ENCODE measurements at regions not wholly inside any gene's neighbourhood (a gene's known extent, or its start where the extent isn't known, plus 50 kb on each side); places are given as distances from the start of the nearest gene placed in this dataset.

DNA sequence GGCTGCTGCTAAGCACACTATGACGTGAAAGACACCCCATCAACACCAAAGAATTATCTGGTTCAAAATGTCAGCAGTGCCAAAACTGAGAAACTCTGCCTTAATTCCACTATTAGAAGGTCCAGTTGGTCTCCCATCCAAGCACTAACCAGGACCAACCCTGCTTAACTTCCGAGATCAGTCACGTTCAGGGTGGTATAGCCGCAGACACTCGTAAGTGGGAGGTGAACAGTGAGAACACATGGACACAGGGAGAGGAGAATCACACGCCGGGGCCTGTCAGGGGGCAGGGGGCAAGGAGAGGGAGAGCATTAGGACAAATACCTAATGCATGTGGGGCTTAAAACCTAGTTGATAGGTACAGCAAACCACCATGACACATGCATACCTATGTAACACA lies 83.4 kb downstream of the C13orf42 start:
- Mint-ChIP-seq H3K4me1 (ENCODE audit: low read depth) (no peaks in the 10 kb centered on the region), H3K4me3 (no peak overlapping the region), H3K27me3 (peaks cover 8% of the 10 kb centered on the region), H3K27ac (no peak overlapping the region), H3K36me3 (no peaks in the 10 kb centered on the region), H3K9me3 (peaks cover 3% of the 10 kb centered on the region)
- ChIA-PET CTCF (no interaction called here), POLR2A (no interaction called here)
- DNase-seq: no peak
- intact Hi-C loops (cut with micrococcal nuclease): no loop called here

DNA sequence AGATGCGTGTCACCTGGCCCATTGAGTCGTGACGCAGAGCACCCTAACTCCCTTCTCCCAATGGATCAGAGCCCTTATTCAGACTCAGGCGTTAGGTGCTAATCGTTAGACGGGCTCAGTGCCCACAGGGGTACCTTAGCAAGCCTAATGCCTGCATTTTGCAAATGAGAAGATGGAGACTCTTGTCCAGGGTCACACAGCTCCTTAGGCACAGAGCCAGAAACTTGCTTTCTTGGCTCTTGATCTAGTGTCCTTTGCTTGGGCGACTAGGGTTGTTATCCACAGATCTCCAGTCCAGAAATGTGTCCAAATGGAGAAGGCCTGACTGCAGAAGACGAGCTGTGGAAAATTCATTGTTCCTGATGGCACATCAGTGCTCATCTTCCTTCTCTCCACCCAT lies 85.1 kb downstream of the C13orf42 start:
- intact Hi-C loops (cut with micrococcal nuclease): no loop called here
- Mint-ChIP-seq H3K9me3 (peaks cover 3% of the 10 kb centered on the region), H3K27ac (no peak overlapping the region), H3K27me3 (peaks cover 10% of the 10 kb centered on the region), H3K4me1 (ENCODE audit: low read depth) (no peaks in the 10 kb centered on the region), H3K36me3 (no peaks in the 10 kb centered on the region), H3K4me3 (no peak overlapping the region)
- no peak for DNase-seq
- POLR2A ChIA-PET: no interaction called here
- CTCF ChIA-PET: no interaction called here

DNA sequence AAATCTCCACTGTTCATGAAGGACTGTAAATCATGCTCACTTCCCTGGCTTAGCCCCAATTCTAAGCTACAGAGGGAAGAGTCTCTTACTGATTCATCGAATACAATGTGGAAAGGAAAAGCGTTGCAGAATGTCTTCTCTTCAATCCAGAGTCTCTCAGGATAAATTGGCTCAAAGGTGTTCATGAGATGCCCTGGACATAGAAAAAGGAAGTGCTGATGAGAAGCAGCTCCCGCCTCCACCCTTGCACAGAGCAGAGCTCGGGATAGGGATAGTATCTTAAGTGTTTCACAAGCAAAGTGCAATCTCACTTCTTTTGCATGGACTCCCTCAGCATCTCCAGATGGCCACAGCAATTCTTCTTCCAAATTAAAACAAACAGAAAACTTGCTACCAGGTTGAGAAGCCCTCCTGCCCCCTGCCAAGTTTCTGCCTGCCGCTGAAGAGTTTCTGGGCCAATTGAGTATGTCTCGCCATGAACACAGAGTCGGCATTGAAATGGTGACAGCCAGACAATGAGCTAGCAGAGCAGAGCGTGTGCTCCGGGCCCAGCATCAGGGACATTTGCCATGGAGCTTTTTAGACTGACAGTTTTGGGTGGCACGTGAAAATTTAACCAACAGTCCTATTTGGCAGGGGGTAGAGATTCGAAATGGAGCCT lies 85.7 kb downstream of the C13orf42 start:
- CTCF ChIA-PET: no interaction called here
- peaks cover 12% of the 10 kb centered on the region for H3K27me3 Mint-ChIP-seq
- H3K9me3 Mint-ChIP-seq: peaks cover 3% of the 10 kb centered on the region
- no peaks in the 10 kb centered on the region for H3K4me1 Mint-ChIP-seq (ENCODE audit: low read depth)
- H3K27ac Mint-ChIP-seq: no peak overlapping the region
- DNase-seq: no peak
- no peak overlapping the region for H3K4me3 Mint-ChIP-seq
- intact Hi-C loops (cut with micrococcal nuclease): no loop called here
- no peaks in the 10 kb centered on the region for H3K36me3 Mint-ChIP-seq
- POLR2A ChIA-PET: no interaction called here

DNA sequence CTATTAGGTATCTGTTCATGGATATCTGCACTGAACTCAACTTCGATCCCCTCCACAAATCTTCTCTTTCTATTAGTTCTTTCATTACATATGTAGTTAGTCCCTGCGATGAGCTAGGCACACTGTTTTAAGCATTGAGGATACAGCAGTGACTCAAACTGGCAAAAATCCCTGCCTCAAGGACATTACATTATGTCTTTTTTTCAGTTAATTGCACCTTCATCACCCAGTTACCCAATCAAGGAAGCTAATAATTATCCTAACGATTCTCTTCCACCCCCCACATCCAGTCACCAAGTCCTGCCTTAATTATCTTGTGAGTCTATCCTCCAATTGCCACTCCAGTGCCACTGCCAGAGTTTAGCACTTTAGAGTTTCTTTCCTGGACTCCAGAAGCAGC lies 89.3 kb downstream of the C13orf42 start:
- DNase-seq: no peak
- H3K4me1 Mint-ChIP-seq (ENCODE audit: low read depth): no peaks in the 10 kb centered on the region

DNA sequence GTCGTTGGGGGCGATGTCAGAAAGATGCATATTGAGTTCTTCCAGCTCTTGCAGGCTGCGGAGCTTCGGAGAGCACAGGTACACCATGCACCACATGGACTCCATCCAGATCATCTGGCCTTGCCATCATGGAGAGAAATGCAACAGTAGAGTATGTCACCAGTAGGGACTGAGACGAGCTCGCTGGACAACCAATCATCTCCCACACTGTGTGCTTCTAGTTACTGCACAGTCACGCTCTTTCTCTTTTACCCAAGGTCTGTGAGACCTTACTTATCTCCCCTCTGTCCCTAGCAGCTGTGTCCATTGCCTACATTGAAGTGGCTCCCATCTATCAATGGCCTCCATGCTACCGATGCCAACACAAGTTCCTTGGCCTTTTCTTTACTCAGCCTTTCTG lies 90.5 kb downstream of the C13orf42 start:
- Mint-ChIP-seq H3K36me3 (no peaks in the 10 kb centered on the region), H3K27ac (no peak overlapping the region), H3K9me3 (peaks cover 3% of the 10 kb centered on the region), H3K27me3 (peaks cover 8% of the 10 kb centered on the region), H3K4me1 (ENCODE audit: low read depth) (no peaks in the 10 kb centered on the region), H3K4me3 (no peak overlapping the region)
- DNase-seq: no peak
- CTCF ChIA-PET: no interaction called here
- POLR2A ChIA-PET: no interaction called here
- intact Hi-C loops (cut with micrococcal nuclease): no loop called here

More for the DNA sequence above, 89.3 kb downstream of the C13orf42 start:
- no peaks in the 10 kb centered on the region for H3K36me3 Mint-ChIP-seq
- ChIA-PET CTCF (no interaction called here), POLR2A (no interaction called here)
- H3K27me3 Mint-ChIP-seq: peaks cover 9% of the 10 kb centered on the region
- peaks cover 3% of the 10 kb centered on the region for H3K9me3 Mint-ChIP-seq
- no peak overlapping the region for H3K4me3 Mint-ChIP-seq
- intact Hi-C loops (cut with micrococcal nuclease): no loop called here
- H3K27ac Mint-ChIP-seq: no peak overlapping the region

DNA sequence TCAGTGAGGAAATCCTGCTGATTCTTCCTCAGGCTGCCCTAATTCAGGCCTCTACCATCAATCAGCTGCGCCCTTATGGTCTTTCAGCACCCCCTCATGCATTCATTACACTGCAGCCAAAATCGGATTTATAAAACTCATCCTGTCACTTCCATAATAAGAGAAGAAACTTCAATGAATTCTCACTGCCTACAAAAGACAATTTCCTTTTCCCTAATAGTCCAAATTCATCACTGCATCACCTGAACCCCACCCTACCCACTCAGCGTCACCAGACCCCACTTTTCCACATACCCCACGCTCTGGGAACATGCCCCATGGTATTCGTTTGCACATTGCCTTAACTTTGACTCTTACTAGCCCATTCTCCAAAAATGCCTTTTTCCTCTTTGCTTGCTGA lies 92.0 kb downstream of the C13orf42 start:
- H3K4me1 Mint-ChIP-seq (ENCODE audit: low read depth): no peaks in the 10 kb centered on the region
- no peak for DNase-seq
- no peak overlapping the region for H3K4me3 Mint-ChIP-seq
- no peaks in the 10 kb centered on the region for H3K36me3 Mint-ChIP-seq
- intact Hi-C loops (cut with micrococcal nuclease): no loop called here
- CTCF ChIA-PET: no interaction called here
- peaks cover 3% of the 10 kb centered on the region for H3K9me3 Mint-ChIP-seq
- peaks cover 7% of the 10 kb centered on the region for H3K27me3 Mint-ChIP-seq
- POLR2A ChIA-PET: no interaction called here
- no peak overlapping the region for H3K27ac Mint-ChIP-seq

DNA sequence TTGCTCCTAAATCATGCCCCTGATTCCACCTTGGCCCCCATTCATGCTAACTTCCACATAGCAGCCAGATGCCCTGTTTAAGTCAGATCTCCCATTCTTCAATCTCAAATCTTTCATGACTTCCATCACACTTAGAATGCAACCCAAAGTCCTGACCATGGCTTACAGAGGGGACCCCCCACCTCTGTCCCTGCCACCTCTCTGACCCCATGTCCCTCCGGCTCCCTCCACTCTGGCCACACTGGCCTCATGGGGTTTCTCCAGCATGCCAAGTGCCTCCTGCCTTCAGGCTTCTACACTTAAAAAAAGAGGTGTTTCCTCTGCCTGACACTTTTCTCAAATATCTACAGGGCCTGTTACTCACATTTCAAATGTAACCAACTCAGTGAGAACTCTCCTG lies 93.6 kb downstream of the C13orf42 start:
- Mint-ChIP-seq H3K27me3 (peaks cover 7% of the 10 kb centered on the region), H3K27ac (no peak overlapping the region), H3K4me1 (ENCODE audit: low read depth) (no peaks in the 10 kb centered on the region), H3K4me3 (no peak overlapping the region), H3K36me3 (no peaks in the 10 kb centered on the region), H3K9me3 (peaks cover 12% of the 10 kb centered on the region)
- intact Hi-C loops (cut with micrococcal nuclease): no loop called here
- ChIA-PET CTCF (no interaction called here), POLR2A (no interaction called here)
- DNase-seq: no peak

DNA sequence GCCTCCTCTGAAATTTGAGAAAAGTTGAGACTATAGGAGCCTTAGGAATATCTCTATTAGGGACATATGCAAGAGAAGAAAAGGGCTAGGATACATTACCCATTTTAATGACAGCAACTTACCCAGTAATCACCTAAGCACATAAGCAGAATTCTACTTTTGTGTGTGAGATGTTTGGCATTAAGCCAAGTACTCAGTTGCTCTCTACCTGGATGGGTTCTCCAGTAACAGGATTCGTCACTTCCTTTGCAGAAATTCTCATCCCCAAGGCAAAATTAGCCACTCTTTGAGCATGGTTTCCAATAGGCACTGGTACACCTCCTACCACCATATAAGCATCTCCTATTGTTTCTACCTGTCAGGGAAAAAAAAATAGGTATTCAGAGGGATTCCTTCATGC lies 95.1 kb downstream of the C13orf42 start:
- Mint-ChIP-seq H3K4me3 (no peak overlapping the region), H3K36me3 (no peaks in the 10 kb centered on the region), H3K27me3 (peaks cover 5% of the 10 kb centered on the region), H3K27ac (no peak overlapping the region), H3K9me3 (peaks cover 12% of the 10 kb centered on the region), H3K4me1 (ENCODE audit: low read depth) (no peaks in the 10 kb centered on the region)
- intact Hi-C loops (cut with micrococcal nuclease): no loop called here
- no peak for DNase-seq
- POLR2A ChIA-PET: no interaction called here
- CTCF ChIA-PET: no interaction called here

DNA sequence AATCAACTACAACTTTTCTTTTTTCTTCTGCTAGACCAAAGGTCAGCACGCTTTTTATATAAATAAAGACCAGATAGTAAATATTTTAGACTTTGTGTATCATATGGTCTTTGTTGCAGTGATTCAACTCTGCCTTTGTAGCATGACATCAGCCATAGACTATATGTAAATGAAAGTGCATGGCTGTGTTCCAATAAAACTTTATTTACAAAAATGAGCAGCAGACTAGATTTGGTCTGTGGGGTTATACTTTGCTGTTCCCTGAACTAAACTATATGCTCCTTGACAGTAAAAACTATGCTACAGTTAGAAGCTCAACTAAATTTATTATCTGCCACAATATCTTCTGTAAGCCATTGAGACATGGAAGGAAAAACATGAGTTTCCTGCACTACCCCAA lies 100.0 kb downstream of the RNASEH2B start:
- Mint-ChIP-seq H3K4me3 (no peak overlapping the region), H3K27me3 (peaks cover 5% of the 10 kb centered on the region), H3K4me1 (ENCODE audit: low read depth) (no peaks in the 10 kb centered on the region), H3K36me3 (no peaks in the 10 kb centered on the region), H3K9me3 (peaks cover 12% of the 10 kb centered on the region), H3K27ac (no peak overlapping the region)
- ChIA-PET POLR2A (no interaction called here), CTCF (no interaction called here)
- intact Hi-C loops (cut with micrococcal nuclease): no loop called here
- DNase-seq: no peak

DNA sequence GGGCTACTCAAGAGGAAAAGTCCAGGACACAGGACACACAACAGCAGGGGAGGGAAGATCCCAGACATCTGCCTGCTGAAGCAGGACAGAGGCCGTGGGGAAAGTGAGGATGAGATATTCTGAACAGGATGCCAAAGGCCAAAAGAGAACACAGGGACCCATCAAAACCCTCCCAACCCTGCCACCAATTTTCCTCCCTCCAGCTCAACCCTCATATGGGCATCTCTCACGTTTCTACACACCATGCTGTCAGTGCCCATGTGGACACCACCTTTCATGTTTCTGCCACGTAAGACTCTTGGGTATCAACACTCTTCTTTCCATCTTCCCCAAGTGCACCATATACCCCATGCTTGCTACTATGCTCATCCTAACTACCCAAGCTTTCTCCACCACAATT lies 97.6 kb downstream of the RNASEH2B start:
- POLR2A ChIA-PET: no interaction called here
- no peak for DNase-seq
- no peak overlapping the region for H3K27ac Mint-ChIP-seq
- H3K4me1 Mint-ChIP-seq (ENCODE audit: low read depth): no peaks in the 10 kb centered on the region
- H3K9me3 Mint-ChIP-seq: no peaks in the 10 kb centered on the region
- H3K36me3 Mint-ChIP-seq: no peaks in the 10 kb centered on the region
- H3K27me3 Mint-ChIP-seq: peaks cover 7% of the 10 kb centered on the region
- CTCF ChIA-PET: interaction anchor here (1.6 kb wide), 1 partner anchor 280 kb away, joined by 3 read pairs; no protein-coding TSS in a partner anchor
- intact Hi-C loops (cut with micrococcal nuclease): no loop called here
- no peak overlapping the region for H3K4me3 Mint-ChIP-seq

DNA sequence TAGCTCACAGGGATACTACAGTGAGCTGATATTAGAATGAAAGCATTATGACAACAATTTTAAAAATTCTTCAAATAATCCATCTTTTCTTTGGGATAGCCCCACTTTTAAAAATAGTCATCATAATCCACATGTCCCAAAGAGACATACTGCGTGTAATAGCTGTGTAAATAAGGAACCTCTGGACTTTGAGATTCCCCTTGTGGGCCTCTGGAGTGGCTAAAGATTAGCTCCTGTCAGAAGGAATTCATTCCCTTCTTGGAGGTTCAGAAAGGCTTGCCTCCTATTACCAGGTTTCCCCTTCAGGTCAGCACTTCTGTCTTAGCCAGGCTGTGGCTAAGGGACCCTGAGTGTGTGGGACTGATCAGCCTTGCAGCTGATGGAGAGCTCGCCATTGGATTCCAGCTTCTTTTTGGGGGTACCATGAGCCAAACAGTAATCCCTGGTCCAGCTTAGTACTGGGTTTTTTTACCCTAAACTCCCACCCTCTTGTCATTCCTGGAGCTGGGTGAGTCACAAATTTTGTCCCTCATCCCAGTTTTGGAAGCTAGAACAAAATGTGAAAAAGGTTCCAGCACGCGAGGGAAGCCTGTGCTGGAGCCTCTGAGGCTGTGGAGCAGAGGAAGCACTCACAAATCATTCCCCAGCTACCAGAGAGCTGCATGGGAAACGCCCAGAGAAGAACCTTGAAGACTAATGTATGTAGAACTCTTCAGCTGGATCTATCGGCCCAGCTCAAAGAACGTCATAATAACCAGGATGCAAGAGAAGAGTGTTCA lies 96.7 kb downstream of the RNASEH2B start:
- POLR2A ChIA-PET: no interaction called here
- peaks cover 7% of the 10 kb centered on the region for H3K27me3 Mint-ChIP-seq

More for the DNA sequence above, 96.7 kb downstream of the RNASEH2B start:
- intact Hi-C loops (cut with micrococcal nuclease): no loop called here
- Mint-ChIP-seq H3K4me1 (ENCODE audit: low read depth) (no peaks in the 10 kb centered on the region), H3K4me3 (no peak overlapping the region), H3K9me3 (no peaks in the 10 kb centered on the region), H3K27ac (no peak overlapping the region), H3K36me3 (no peaks in the 10 kb centered on the region)
- DNase-seq: no peak
- CTCF ChIA-PET: interaction anchor here (0.8 to 1.6 kb wide), 2 partner anchors 9 to 281 kb away, joined by 3 read pairs; no protein-coding TSS in a partner anchor

Measured in activated CD4-positive, alpha-beta memory T cell treated with anti-CD3 and anti-CD28 coated beads for 36 hours (primary cell).